ENCODE measurements at regions not wholly inside any gene's neighbourhood (a gene's known extent, or its start where the extent isn't known, plus 50 kb on each side); places are given as distances from the start of the nearest gene placed in this dataset.
A peak's percentile ranks its signal among the peaks of the same experiment; 100 is the strongest.

DNA sequence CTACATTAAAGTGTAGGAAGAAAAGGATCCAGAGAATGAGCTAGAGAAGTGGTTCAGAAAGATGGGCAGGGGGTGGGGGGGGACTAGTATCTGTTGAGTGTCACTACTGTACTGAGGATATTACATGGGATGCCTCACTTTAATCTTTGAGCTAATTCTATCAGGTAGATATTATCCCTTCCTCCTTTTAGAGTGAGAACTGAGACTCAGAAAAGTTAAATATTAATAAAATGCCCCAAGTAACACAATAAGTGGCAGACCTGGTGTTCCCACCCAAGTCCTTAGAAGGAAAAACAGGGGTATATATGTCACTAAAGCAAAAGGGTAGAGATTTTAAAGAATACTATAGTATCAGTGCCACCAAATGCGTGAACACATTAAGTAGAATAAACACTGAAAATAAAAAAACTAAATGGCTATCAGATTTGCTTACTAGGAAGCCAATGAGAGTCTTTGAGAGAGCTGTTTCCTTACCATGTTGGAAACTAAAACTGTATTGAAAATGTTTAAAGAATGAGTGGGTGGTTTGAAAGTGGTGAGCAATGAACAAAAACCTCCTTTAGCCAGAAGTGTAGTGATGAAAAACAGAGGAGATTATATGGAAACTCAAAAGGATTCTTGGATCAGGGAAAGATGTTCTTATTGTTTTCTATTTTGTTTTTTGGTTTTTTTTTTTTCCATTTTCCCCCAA, 230.8 kb downstream of the BARHL2 start:
- no peaks in the 10 kb centered on the region for H3K9me3 Mint-ChIP-seq
- no peaks in the 10 kb centered on the region for H3K27me3 Mint-ChIP-seq
- no peak overlapping the region for H3K4me3 Mint-ChIP-seq
- no peak for ATAC-seq
- H3K36me3 Mint-ChIP-seq: no peaks in the 10 kb centered on the region
- no peak overlapping the region for H3K27ac Mint-ChIP-seq
- H3K4me1 Mint-ChIP-seq: no peaks in the 10 kb centered on the region

DNA sequence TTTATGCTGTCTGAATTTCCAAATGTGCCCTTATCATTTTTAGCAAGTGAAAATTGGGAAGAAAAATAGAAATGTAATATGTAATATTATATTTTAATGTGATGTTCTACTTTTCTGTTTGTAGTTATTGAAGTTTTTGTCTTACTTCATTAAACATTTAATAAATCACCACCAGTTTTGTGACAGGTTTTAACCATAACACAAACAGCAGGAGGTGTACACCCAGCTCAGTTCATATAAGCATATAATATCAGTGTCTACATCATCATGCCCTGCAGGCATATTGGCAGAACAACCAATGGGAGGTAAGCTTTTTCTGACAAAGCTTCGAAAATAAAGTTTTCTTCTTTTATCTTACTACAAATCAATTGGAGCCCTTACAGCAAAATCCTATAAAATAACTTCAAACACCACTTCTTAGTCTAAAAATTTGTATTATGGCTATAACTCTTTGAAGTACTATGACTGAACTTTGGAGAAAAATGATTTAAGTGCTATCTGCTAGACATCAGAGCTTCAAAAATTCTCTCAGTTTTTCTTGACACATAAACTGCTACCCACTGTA, 236.7 kb downstream of the BARHL2 start:
- ATAC-seq: no peak
- Mint-ChIP-seq H3K36me3 (no peaks in the 10 kb centered on the region), H3K27me3 (no peaks in the 10 kb centered on the region), H3K4me3 (no peak overlapping the region), H3K9me3 (no peaks in the 10 kb centered on the region), H3K4me1 (no peaks in the 10 kb centered on the region), H3K27ac (no peak overlapping the region)

GRCh38 chr1:90476994-90477393, 240.1 kb downstream of the BARHL2 start:
- ATAC-seq: no peak
- Mint-ChIP-seq H3K27ac (no peak overlapping the region), H3K36me3 (no peaks in the 10 kb centered on the region), H3K9me3 (no peaks in the 10 kb centered on the region), H3K4me3 (no peak overlapping the region), H3K4me1 (no peaks in the 10 kb centered on the region), H3K27me3 (no peaks in the 10 kb centered on the region)

DNA sequence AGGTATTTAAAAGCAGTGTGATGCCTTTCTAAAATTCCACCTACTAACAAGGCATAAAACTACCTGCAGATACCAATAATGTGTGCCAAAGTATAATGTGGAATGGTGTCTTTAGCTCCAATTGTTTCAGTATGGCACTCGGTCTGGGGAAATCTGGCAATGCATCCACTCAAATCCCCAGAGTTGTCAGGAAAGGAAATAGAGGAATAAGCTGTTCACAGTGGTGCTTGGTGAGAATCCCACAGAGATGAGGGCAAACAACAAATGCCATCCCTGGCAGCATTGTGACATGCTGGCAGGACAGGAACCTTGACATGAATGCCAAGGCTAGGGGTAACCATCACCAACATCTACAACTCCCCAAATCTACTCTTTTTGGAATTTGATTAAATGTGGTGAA, 240.7 kb downstream of the BARHL2 start:
- H3K4me3 Mint-ChIP-seq: no peak overlapping the region
- no peak for ATAC-seq

DNA sequence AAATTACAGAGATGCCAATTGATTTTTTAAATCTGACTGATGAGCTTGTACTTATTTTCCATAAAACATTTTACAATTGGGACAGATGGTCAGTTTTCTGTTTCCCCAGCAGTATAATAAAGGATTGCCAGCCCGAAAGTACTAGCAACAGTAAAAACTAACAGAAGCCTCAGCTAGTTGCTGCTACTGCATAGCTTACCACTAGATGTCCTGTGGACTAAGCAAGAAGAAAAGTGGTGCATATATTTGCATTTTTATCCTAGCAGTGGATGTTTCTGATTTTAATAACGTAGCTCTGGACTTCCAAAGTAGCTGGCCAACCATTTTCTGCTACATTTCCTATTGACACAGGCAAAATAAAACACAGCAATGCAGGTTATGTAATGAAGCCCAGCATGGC, 241.5 kb downstream of the BARHL2 start:
- H3K27ac Mint-ChIP-seq: no peak overlapping the region
- H3K4me3 Mint-ChIP-seq: no peak overlapping the region
- no peaks in the 10 kb centered on the region for H3K36me3 Mint-ChIP-seq
- no peaks in the 10 kb centered on the region for H3K27me3 Mint-ChIP-seq
- no peaks in the 10 kb centered on the region for H3K9me3 Mint-ChIP-seq
- no peaks in the 10 kb centered on the region for H3K4me1 Mint-ChIP-seq
- ATAC-seq: no peak

More for the DNA sequence above, 240.7 kb downstream of the BARHL2 start:
- Mint-ChIP-seq H3K4me1 (no peaks in the 10 kb centered on the region), H3K27ac (no peak overlapping the region), H3K9me3 (no peaks in the 10 kb centered on the region), H3K36me3 (no peaks in the 10 kb centered on the region), H3K27me3 (no peaks in the 10 kb centered on the region)

DNA sequence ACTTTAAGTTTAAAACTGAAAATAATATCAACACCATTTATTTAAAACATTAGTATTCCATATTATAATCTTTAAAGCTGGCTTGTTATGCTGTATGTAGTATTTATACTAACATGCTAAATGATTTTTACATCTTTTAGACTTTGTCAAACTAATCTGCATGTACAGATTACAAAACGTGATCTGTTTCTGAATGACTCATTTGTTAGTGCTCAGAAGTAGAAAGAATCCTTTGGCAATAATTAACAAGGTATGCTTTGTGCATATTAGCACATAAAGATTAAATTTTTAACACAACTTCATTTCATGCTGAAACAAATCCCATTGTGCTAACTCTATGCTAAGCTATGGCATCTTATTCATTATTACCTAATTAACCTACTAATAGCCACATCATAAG, 242.4 kb downstream of the BARHL2 start:
- H3K27me3 Mint-ChIP-seq: no peaks in the 10 kb centered on the region

DNA sequence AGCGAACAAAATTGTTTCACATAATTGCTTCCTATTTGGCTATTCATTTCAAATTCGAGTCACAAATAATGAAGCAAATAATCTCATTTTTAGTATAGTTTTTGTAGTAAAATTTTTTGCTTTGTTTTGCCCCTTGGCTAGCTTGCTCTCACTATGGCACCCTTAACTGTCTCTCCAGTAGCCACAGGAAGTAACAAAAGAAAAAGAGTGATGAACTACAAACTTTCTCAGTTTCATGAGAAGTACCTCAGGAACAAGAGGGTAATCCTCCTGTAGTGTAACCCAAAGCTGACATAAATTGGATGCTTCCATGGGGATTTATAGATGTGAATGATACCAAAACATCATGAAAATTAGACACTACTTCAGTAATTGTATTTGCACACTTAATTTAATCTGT, 242.9 kb downstream of the BARHL2 start:
- ATAC-seq: no peak
- H3K4me3 Mint-ChIP-seq: no peak overlapping the region
- no peaks in the 10 kb centered on the region for H3K27me3 Mint-ChIP-seq
- H3K36me3 Mint-ChIP-seq: no peaks in the 10 kb centered on the region
- no peaks in the 10 kb centered on the region for H3K4me1 Mint-ChIP-seq
- no peaks in the 10 kb centered on the region for H3K9me3 Mint-ChIP-seq
- H3K27ac Mint-ChIP-seq: no peak overlapping the region

More for the DNA sequence above, 242.4 kb downstream of the BARHL2 start:
- H3K4me1 Mint-ChIP-seq: no peaks in the 10 kb centered on the region
- H3K9me3 Mint-ChIP-seq: no peaks in the 10 kb centered on the region
- no peaks in the 10 kb centered on the region for H3K36me3 Mint-ChIP-seq
- ATAC-seq: no peak
- no peak overlapping the region for H3K4me3 Mint-ChIP-seq
- H3K27ac Mint-ChIP-seq: no peak overlapping the region

DNA sequence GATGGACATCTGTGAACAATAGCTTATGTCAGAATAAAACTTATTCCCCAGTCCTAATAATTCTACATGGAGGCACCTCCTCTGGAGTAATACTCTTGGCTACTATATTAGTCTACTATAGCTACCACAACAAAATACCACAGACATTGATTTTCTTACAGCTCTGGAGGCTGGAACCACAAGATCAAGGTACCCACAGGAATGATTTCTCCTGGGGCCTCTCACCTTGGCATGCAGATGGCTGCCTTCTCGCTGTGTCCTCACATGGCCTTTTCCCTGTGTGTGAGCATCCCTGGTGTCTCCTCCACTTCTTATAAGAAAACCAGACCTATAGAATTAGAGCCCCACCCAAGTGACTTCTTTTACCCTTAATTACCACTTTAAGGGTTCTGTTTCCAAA, 244.3 kb downstream of the BARHL2 start:
- Mint-ChIP-seq H3K4me3 (no peak overlapping the region), H3K9me3 (no peaks in the 10 kb centered on the region), H3K27ac (no peak overlapping the region), H3K27me3 (no peaks in the 10 kb centered on the region), H3K36me3 (no peaks in the 10 kb centered on the region), H3K4me1 (no peaks in the 10 kb centered on the region)
- ATAC-seq: no peak

DNA sequence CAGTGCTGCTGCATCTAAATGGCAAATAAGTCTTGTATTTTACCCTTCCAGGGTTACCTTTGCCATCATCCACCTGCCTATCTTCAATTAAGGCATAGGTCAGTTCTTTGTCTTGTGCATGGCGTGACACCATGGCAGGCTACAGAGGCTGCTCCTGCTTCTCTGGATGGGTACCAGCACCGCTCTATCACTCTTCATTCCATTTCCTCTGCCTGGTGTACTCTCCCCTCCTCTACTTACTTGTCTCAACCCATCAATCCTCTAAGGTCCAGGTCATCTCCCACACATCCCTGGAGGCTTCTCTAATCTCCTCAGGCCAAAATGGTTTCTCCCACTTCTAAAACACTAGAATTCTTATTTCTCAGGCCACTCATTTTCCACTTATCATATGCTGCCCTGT, 257.5 kb downstream of the BARHL2 start:
- Mint-ChIP-seq H3K36me3 (no peaks in the 10 kb centered on the region), H3K4me1 (no peaks in the 10 kb centered on the region), H3K27me3 (no peaks in the 10 kb centered on the region), H3K4me3 (no peak overlapping the region), H3K27ac (no peak overlapping the region), H3K9me3 (no peaks in the 10 kb centered on the region)
- no peak for ATAC-seq

- Mint-ChIP-seq H3K27ac (no peak overlapping the region), H3K36me3 (no peaks in the 10 kb centered on the region), H3K27me3 (no peaks in the 10 kb centered on the region), H3K4me1 (no peaks in the 10 kb centered on the region), H3K4me3 (no peak overlapping the region), H3K9me3 (no peaks in the 10 kb centered on the region)
- no peak for ATAC-seq
Measured at GRCh38 chr1:90457985-90458384, 259.1 kb downstream of the BARHL2 start.

- Mint-ChIP-seq H3K27me3 (no peaks in the 10 kb centered on the region), H3K4me3 (no peak overlapping the region), H3K36me3 (no peaks in the 10 kb centered on the region), H3K9me3 (no peaks in the 10 kb centered on the region), H3K4me1 (no peaks in the 10 kb centered on the region), H3K27ac (no peak overlapping the region)
- ATAC-seq: no peak
Measured at GRCh38 chr1:90452491-90452890, 264.6 kb downstream of the BARHL2 start.

DNA sequence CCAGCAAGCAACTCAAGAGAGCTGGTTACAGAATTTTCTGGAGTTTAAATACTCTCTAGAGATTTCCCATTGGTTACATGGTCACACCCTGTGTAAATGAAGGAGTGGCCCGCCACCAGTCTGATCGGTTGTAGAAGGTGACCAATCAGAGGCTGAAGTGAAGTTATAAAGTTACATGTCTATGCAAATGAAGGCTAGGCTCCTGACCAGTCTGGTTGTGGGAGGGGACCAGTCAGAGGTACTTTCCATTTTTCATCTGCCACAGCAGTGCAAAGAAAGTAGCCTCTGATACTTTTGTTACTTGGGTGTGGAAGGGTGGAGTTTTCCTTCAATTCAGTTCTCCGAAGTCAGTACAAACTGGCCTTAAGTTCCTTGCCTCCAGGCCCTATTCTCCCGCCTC, 273.7 kb downstream of the BARHL2 start:
- no peaks in the 10 kb centered on the region for H3K27me3 Mint-ChIP-seq
- no peaks in the 10 kb centered on the region for H3K36me3 Mint-ChIP-seq
- peaks cover 8% of the 10 kb centered on the region for H3K9me3 Mint-ChIP-seq
- H3K27ac Mint-ChIP-seq: no peak overlapping the region
- ATAC-seq: no peak
- H3K4me1 Mint-ChIP-seq: no peaks in the 10 kb centered on the region
- no peak overlapping the region for H3K4me3 Mint-ChIP-seq

DNA sequence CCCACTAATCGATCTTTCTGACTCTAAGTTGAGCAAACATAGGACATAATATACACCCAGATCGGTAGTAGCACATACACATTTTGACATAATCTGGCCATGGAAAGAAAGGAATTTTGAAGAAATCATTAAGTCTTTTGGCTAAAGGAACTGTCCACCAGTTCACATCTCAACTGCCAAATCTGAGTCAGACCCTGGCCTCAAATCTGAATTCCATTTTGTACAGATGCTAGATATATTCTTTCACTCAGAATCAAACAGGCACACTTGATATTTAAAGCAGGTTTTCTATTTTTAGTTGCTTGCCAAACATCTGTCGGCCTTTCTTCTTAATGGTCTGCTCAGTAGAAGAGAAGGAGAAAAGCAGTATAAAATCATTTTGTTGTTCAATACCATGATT, 281.8 kb downstream of the BARHL2 start:
- Mint-ChIP-seq H3K27me3 (no peaks in the 10 kb centered on the region), H3K27ac (no peak overlapping the region), H3K4me3 (no peak overlapping the region), H3K36me3 (no peaks in the 10 kb centered on the region), H3K4me1 (no peaks in the 10 kb centered on the region), H3K9me3 (peaks cover 6% of the 10 kb centered on the region)
- no peak for ATAC-seq

- H3K36me3 Mint-ChIP-seq: no peaks in the 10 kb centered on the region
- H3K9me3 Mint-ChIP-seq: peaks cover 7% of the 10 kb centered on the region
- H3K27me3 Mint-ChIP-seq: no peaks in the 10 kb centered on the region
- no peaks in the 10 kb centered on the region for H3K4me1 Mint-ChIP-seq
- no peak overlapping the region for H3K27ac Mint-ChIP-seq
- H3K4me3 Mint-ChIP-seq: no peak overlapping the region
- peak; percentile 31 for ATAC-seq
Measured at GRCh38 chr1:90434460-90434859, 282.6 kb downstream of the BARHL2 start.

GRCh38 chr1:90417126-90417525, 300.0 kb downstream of the BARHL2 start:
- Mint-ChIP-seq H3K4me3 (no peak overlapping the region), H3K36me3 (no peaks in the 10 kb centered on the region), H3K27ac (no peak overlapping the region), H3K4me1 (no peaks in the 10 kb centered on the region), H3K27me3 (no peaks in the 10 kb centered on the region), H3K9me3 (no peaks in the 10 kb centered on the region)
- no peak for ATAC-seq

GRCh38 chr1:90414201-90414600, 302.9 kb downstream of the BARHL2 start:
- no peak for ATAC-seq
- Mint-ChIP-seq H3K4me3 (no peak overlapping the region), H3K36me3 (no peaks in the 10 kb centered on the region), H3K27me3 (no peaks in the 10 kb centered on the region), H3K9me3 (no peaks in the 10 kb centered on the region), H3K4me1 (no peaks in the 10 kb centered on the region), H3K27ac (no peak overlapping the region)

All from stimulated activated memory B cell treated with anti-CD40 and anti-IgM and Interleukin-4, amounts not matched to agents 10 μg/mL and 1 μg/mL and 100 μg/mL, for 72 hours (primary cell).